Activated effector memory CD4-positive, alpha-beta T cell treated with anti-CD3 and anti-CD28 coated beads, Interleukin-2, amount 50 U/mL, for 16 hours (primary cell): ENCODE measurements at regions not wholly inside any gene's neighbourhood (a gene's known extent, or its start where the extent isn't known, plus 50 kb on each side); places are given as distances from the start of the nearest gene placed in this dataset.

Experiments used
- DNase-seq: peaks from one replicate; pipeline ENCODE4 v3.0.0-alpha.2; 2020

DNA sequence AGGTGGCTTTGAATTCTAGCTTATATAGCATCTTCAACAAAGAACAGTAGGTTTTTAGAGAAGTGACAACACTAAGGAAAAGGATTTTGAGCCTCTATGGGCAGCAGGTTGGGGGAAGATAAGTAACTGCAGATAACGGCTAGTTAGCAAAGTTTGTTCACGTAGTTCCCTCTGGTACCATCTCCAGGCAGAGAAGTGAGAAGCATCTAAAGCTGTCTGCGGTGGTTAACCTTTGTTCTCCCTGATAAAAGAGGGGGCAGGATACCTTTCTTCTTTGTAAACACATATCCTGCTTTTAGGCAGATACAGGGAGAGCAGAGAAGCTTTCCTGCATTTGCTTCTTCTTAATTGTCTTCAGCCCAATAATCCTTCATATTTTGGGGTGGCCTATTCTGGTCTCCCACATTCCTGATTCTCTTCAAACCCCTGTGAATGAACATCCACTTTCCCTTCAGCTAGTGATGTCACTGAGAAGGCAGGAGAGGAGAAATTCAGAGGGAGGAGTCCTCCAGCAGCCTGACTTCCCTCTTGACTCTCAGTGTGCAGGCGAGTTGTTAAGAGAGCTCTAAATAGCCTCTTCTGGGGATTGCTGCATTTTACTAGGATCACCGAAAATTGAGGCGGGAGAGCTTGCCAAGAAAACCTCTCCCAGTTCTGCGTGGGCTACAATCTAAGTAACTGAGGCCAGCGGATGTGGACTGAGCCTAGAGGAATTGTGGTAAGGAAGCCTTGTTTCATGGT is 393.7 kb upstream of the C2CD4B start:
- no peak for DNase-seq

DNA sequence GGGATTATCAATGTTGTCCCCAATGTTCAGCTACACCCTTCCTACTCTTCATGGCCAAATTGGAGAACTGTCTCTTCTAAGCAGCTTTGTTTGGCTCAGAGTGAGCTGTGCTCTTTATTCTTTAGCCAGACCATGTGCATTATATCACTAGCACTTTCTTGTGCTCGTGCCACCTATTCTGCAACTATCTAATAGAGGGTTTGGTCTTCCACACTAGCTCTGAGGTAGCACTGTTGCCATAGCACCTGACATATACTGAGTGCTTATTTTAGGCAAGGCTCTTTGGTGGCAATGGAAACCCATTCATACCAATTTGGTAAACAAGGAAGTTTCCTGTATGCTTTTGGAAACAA is 394.3 kb upstream of the C2CD4B start:
- DNase-seq: no peak

DNA sequence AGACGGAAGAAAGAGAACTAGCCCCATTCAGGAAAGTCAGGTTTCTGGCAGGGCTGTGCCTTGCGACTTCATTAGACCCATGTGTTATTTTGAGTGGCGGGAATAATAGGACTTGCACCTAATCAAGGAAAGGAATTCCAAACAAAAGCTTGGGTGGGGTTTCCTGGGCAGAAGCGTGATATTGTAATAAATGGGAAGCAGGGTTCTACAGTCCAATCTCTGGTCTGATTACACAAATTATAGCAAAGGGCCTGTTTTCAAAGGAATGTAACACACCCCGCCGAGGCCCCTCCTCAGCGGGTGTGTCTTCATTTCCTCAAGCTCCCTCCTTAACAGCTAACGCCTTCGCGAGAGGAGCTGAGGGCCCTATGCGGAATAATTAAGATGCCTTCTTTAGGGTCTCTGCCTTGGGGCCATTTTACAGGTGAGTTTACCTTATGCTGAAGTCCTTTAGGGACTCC is 396.0 kb upstream of the C2CD4B start:
- no peak for DNase-seq

DNA sequence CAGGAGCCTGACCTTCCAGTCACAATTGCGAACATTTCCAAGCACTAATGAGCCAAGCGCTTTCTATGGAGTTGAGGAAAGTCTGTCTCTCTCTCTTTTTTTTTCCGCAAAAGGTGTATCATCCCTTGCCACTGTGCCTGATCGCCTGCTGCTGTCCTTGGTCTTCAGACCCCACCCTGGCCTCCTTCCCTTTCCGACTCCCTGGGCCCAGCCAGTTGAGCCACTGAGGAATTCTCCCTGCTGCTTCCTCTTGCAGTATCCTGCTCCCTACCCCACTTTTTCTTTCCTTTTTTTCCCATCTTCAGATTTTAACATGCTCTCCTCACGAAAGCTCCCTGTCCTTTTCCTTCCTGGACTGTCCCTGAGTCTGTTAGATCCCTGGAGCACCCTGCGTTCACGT is 396.5 kb upstream of the C2CD4B start:
- no peak for DNase-seq

DNA sequence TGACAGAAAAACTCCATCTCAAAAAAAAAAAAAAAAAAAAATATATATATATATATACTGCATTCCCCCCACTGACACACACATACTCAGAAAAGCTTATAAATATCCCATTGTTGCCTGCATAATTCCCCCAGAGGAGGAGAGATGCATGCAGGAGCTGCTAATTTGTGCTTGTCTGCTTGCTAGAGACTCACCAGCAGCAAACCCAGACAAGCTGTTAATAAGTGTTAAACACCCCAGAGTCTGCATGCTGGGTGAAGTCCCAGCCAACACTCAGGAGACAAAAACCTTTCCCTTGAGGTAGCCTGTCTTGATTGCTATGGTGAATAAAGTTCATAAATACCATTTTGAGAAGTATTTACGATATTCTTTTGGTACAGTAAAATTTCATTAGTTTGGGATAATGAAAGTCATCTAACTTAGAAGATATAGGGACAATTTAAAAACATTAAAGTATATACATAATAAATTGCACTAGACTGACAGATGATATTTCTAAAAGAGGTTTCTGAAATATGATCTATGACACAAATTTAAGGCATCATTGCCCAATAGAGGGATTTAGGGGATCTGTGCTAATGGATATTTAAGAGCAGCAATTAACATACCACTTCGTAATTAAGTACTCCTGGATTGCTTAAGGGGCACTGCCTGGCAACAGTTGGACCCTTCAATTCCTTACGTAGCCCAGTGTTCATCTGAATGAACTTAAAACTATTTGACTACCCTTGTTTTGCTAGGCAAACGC is 400.0 kb upstream of the C2CD4B start:
- DNase-seq: no peak

DNA sequence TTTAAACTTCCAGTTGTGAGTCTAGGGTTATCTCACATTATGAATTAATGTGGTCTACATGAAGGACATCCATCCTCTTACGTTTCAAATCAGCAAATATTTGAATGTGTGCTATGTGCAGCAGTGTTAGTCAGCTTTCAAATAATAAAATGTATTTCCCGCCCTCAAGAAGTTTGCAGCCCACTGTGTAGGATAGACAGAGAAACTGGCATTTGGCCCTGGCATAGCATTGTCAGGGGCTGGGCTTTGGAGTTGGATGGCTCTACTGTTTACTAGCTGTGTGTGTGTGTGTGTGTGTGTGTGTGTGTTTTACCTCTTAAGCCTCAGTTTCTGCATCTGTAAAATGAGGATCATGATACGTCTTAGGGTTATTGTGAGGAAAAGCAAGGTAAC is 400.5 kb upstream of the C2CD4B start:
- DNase-seq: no peak

DNA sequence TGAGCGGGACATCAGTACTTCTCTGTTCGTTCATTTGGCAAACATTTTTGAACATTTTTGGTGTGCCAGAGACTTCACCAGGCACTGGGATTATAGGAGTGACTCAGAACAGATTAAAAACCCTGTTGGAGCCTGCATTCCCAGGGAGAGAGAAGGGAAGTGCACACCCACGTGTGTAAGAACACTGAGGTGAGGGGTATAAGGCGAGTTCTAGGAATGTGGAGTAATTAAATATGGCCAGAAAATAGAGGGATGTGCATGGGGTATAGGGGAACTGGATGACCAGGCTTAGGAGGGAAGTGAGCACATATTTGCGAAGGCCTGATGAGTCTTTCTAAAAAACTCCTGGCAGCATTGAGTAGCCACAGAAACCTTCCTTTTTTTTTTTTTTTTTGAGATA is 401.2 kb upstream of the C2CD4B start:
- no peak for DNase-seq

DNA sequence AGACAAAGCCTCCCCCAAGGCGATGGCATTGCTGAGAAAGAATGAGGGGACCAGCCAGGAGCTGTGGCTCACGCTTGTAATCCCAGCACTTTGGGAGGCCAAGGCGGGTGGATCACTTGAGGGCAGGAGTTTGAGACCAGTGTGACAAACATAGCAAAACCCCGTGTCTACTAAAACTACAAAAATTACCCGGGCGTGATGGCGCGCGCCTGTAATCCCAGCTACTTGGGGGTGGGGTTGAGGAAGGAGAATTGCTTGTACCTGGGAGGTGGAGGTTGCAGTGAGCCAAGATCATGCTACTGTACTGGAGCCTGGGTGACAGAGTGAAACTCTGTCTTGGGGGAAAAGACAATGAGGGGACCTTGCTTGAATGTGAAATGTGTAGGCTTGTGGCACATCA is 402.4 kb upstream of the C2CD4B start:
- DNase-seq: no peak

DNA sequence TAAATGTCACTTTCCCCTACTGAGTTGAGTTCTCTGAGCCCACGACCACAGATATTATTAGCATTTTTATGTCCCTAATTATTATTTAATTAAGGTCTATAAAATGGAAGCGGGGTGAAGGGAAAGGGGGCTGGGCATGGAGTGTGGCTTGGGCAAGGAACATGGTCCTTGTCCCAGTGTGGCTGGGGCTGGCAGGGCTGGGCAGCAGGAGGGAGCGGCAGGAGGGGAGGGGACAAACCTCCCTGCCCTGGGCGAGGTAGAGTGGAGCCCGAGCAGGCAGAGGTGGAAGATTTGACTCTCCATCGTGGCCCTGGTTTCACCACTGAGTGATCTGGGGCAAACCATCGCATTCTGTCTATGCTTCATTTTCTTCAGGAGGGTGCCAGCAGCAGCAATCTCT is 402.9 kb upstream of the C2CD4B start:
- DNase-seq: no peak

DNA sequence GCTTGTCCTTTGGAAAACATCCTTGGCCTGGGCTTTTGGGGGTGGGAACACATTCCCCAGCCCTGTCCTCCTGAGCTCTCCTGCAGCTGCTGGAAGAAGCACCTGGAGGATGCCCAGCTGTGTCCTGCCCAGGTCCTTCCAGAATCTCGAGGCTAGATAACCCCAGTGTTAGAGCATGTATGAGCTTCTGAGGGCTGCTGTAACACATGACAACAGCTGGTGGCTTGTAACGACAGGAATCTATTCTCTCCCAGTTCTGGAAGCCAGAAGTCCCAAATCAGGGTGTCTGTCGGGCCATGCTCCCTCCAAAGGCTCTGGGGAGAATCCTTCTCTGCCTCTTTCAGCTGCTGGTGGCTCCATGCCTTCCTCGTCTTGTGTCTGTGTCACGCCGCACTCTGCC is 403.6 kb upstream of the C2CD4B start:
- no peak for DNase-seq

DNA sequence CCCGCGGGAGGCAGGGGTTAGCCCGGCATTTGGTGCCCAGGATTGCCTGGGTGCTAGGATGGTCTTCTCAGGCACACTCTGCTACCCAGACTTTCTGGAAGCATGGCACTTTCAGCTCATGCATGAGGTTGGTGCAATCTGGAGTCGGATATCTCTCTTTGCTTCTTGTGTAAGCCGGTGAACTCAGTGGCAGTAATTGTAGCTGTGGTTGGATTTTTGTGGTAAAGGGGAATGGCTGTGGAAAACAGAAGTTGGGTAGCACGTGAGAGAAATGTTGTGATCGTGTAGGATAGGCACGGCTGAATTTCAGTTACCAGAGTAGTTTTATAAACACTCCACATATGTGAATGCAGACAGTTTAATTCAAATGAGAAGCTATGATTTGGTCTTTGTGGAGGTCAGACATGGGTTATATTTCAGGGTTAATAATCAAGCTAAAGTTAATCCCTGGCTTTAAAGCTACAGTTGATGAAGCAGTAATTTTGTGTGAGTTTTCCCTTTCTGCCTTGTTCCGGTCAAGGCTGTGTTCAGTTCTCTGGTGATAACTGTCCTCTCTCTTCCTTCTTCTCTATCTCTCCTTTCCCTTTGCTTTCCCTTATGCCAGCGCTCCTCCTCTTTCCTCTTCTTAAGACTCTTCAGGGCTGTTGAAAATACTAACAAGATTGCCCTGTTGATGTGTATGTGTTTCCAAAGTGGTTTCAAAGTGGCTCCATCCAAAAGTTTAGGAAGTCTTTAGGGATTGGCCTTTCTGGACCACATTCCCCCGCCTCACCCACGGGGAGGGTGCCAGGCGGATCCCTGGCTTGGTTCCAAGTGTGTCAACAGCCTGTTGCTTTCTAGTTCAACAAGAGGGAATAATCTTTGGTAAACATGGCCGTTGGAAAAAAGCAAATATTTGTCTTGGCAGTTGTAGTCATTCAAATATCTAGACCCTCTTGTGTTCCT is 404.6 kb upstream of the C2CD4B start:
- DNase-seq: no peak

DNA sequence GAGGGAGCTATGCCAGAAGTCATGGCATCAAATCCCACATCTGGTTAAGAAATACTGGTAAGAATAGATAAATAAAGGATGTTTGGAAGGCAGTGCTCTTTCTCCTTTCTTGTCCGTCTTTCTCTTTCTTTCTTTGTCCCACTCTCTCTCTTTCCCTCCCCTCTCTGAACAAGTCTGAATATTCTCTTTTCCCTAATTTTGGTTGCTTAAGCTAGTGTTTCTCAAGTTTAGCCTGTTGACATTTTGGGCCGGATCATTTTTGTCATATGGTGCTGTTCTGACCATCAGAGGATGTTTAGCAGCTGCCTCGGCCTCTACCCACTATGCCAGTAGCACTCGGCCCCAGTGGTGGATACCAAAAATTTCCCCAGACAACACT is 405.3 kb upstream of the C2CD4B start:
- DNase-seq: no peak

DNA sequence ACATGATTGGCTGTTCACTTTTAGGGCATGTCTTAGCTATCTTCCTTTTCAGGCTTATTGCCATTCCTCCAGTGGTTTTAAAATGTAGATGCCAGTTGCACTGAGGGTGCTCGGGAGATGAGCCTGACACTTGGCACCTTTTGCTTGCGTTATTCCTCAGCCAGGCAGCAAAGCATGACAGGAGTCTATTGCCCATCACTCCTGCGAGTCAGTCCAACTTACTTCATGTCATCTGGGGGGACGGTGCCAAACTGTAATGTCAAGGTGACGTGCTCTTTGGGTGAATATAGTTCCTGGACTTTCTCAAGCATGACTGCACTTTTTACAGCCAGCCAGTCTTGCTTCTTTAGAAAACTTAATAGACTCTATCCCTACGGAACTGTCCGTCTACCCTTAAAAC is 406.0 kb upstream of the C2CD4B start:
- no peak for DNase-seq

DNA sequence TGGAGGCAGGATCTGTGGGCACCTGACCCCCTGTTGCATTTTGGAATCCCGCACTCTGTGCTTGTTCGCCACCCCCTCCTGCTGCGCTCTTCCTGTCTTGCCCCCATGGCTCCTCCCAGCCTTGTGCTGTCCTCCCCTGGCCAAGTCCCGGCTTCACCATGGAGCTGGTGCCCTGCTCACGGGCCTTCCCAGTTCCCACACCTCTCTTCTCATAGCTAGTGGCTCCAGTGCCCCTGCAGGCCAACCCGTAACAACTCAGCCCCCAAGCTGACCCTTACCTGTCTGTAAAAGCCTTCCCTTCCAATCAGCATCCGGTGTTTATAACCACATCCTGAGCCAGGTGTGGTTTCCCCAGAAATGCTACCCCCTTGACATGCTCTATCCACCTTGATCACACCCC is 407.7 kb upstream of the C2CD4B start:
- no peak for DNase-seq

DNA sequence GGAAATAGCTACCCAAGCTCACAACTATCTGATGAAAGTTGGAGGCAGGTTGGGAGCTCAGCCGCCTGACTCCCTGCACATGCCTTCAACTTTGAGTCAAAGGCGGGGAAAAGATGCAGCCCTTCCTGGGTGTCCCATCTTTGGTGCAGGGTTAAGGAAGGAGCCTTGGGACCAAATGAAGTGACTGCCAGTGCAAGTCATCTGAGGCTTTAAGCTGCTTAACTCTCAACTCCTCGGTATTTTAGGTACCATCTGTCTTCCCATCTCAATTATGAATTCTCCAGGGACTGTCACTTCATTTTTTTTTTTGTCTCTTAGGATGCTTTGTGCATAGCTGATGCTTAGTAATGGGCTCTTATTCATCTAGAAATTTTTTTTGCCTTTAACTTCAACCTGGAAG is 408.8 kb upstream of the C2CD4B start:
- DNase-seq: no peak

DNA sequence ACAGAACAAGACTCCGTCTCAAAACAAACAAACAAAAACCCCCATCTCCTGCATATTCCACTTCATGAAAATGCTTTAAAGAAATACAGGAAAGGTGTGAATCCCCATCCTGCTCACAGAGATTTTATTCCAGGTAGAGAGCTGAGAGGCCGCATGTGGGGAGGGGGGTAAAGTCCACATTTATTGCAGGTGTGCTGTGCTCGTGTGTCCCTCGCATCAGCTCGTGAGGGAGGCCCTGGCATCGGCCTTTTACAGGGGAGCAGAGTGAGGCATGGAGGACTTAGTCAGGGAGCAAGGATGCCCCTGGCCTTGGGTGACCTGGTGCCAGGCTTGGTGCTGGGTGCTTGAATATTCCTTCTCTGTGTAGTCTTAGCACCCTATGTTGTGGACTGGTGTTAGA is 413.5 kb upstream of the C2CD4B start:
- no peak for DNase-seq

DNA sequence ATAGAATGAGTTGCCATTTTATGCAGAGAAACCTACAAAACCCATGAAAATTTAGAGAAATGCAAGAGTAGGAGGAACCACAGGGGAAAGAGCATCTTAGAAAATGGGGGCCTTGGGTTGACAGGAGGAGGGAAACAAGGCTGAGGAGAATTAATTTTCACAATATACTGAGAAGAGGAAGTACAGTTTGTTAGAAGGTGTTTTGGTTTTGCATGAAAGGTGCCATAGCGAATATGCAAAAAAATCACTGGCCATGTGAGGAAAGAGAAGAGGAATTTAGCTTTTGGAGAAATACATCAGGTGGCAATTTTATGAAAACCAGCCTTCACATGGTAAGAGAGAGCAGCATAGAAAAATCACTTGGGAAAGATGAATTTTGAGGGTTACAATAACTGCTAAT is 413.9 kb upstream of the C2CD4B start:
- no peak for DNase-seq

DNA sequence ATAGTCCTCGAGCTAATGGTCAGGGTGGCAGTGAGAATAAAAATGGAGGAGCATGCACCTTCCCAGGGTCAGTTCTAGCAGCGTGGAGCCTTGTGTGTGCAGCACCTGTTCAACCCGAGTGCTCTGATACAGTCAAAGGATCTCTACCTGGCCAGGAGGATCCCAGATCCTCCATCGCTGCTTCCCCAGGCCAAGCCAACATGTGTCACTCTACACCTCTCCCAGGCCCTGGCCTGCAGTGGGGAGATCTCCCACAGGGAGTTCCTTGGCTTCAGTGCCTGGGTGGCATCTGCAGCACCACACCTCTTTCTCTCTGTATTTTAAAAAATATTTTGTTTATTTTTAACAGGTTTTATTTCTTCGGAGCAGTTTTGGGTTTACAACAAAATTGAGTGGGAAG is 414.8 kb upstream of the C2CD4B start:
- no peak for DNase-seq

DNA sequence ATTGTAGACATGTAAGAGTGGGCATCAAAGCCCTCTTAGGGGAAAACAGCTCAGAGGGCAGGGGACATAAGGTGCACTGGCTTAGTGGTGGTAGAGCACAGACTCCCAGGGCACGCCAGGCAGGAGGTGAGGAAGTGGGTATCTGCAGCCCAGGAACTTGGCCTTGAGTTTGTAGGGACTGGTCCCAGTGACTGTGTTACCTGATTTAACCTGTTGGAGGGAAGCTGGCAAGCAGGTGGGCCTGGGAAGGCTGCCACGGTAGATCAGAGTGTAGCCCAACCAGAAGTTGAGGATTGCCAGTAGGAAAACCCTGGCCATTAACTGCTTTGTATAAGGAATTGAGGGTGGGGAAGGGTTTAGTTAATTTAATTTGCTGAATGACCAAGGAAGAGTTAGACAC is 417.5 kb upstream of the C2CD4B start:
- no peak for DNase-seq

DNA sequence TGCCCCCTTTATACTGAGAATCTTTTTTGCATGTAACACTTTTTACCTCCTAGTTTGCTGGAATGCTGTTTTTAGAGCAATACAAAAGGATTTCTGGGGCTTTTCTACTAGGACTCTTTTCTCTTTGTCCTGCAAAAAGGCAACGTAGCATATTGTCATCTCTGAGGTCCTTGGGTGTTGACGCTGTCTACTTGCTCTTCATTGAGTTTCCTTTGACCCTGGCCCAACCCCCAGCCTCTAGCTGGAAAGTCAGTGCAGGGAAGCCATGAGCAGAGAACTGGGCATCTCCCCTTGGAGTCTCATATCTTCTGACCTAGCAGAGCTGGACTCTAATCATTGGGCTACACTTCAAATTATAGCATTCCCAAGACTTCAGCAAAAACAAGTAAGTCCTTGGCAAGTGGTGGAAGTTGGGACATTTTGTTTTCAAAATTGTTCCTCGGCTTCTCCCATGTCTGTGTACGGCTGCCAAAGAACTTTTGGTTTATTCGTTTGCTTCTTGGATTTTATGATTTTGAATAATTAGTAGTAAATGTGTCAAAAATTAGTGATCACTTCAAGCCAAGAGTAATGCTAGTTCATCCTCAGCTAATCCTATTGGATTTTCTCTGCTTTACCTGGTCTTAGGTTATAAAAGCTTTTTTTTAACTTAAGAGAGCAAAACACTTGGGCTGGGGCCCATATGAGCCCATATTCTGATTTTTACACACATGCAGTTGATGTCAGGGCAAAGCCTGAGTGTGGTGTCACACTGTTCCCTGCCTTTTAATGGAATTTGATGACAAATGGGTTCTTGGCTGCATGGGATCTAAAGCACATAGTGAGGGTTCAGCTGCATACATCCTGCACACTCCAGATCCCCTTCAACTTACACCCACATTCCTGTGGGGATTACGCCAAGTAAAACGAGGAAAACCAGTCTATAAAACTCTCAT is 419.5 kb upstream of the C2CD4B start:
- no peak for DNase-seq

DNA sequence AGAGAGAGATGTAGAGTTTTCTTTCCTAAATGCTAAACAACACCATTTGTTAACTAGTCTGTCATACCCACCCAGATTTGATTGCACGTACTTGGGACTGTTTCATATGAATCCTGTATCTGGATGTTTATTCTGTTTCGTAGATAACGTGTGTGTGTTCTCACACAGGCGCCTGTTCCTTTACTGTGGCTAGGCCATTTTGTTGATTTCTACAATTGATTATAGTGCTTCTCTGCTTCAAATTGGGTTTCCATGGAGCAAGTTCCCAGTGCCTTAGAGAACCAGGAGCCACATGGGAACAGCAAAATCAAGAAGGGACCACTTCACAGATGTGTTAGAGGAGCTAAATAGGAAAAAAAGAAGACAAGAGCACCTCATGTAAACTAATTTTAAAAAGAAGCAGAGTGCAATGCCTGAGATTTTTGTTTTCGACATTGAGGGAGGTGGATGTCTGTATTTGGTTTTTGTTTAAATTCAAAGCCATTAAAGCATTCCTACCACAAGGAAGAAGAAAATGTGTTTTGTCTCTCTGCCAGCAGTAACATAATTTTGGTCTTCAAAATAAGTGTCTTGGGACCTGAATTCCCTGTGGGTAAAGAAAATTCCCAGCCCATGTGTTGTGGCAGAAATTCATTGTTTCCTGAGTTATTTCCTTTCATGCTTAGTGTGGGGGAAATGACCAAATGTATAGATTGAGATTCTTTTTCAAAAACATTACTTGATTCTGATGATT is 424.0 kb upstream of the C2CD4B start:
- no peak for DNase-seq
